Loucy (cell line): ENCODE measurements at regions not wholly inside any gene's neighbourhood (a gene's known extent, or its start where the extent isn't known, plus 50 kb on each side); places are given as distances from the start of the nearest gene placed in this dataset.

Experiments
- H2AFZ ChIP-seq: fragments of 200-600 bp; sonication (generic); 2 replicates; pipeline ENCODE4 v1.6.0; 2016; ENCODE audit warnings: antibody characterized with exemption, mild to moderate bottlenecking, low read length, moderate library complexity
- H3F3A ChIP-seq: fragments of 200-600 bp; 2 replicates; pipeline ENCODE4 v1.6.0; 2016; ENCODE audit warnings: antibody characterized with exemption, low read depth, mild to moderate bottlenecking
- H3K27me3 ChIP-seq: fragments of 200-600 bp; sonication (generic); 2 replicates; pipeline ENCODE4 v1.6.1; 2014; ENCODE audit warnings: low read length, mild to moderate bottlenecking; ENCODE audit not compliant: insufficient read depth, poor library complexity, severe bottlenecking
- H3K36me3 ChIP-seq: fragments of 200-600 bp; sonication (generic); 2 replicates; pipeline ENCODE4 v1.6.1; 2016; ENCODE audit warnings: low read length; ENCODE audit not compliant: insufficient read depth
- H3K4me1 ChIP-seq: fragments of 200-600 bp; sonication (generic); 2 replicates; pipeline ENCODE4 v1.5.1; 2014; ENCODE audit warnings: low read length, mild to moderate bottlenecking; ENCODE audit not compliant: insufficient read depth, poor library complexity, severe bottlenecking
- H3K4me2 ChIP-seq: fragments of 200-600 bp; sonication (generic); 2 replicates; pipeline ENCODE4 v1.6.0; 2014; ENCODE audit warnings: antibody characterized with exemption, low read length, low read depth, mild to moderate bottlenecking; ENCODE audit not compliant: poor library complexity, severe bottlenecking
- H3K4me3 ChIP-seq: fragments of 200-600 bp; sonication (generic); 2 replicates; pipeline ENCODE4 v1.5.1; 2014; ENCODE audit warnings: low read length, mild to moderate bottlenecking, mixed read lengths; ENCODE audit not compliant: poor library complexity, severe bottlenecking
- H3K79me2 ChIP-seq: fragments of 200-600 bp; sonication (generic); 2 replicates; pipeline ENCODE4 v1.6.1; 2014; ENCODE audit warnings: low read length; ENCODE audit not compliant: insufficient read depth
- H3K9ac ChIP-seq: fragments of 200-600 bp; sonication (generic); 2 replicates; pipeline ENCODE4 v1.6.0; 2014; ENCODE audit warnings: mild to moderate bottlenecking, low read depth, low read length, moderate library complexity; ENCODE audit not compliant: poor library complexity, severe bottlenecking
- H3K9me2 ChIP-seq: fragments of 200-600 bp; sonication (generic); replicated peaks from 2 replicates; pipeline ENCODE4 v1.6.1; 2016; ENCODE audit warnings: low read depth, low read length, mixed read lengths
- H3K9me3 ChIP-seq: fragments of 200-600 bp; sonication (generic); 2 replicates; pipeline ENCODE4 v1.6.1; 2014; ENCODE audit warnings: mild to moderate bottlenecking, antibody characterized with exemption, low read length, low read depth; ENCODE audit not compliant: insufficient read depth
- H4K20me1 ChIP-seq: fragments of 200-600 bp; sonication (generic); 2 replicates; pipeline ENCODE4 v1.6.0; 2014; ENCODE audit warnings: antibody characterized with exemption, low read length, mild to moderate bottlenecking; ENCODE audit not compliant: insufficient read depth, poor library complexity, severe bottlenecking
- EZH2phosphoT487 ChIP-seq: fragments of 200-600 bp; IDR thresholded peaks from 2 replicates; pipeline ENCODE4 v1.6.1; 2018; ENCODE audit warnings: antibody characterized with exemption, mild to moderate bottlenecking, moderate library complexity, borderline replicate concordance
- TF ChIP-seq, protein P1 (sequence below): fragments of 200-600 bp; sonication (generic); conservative IDR thresholded peaks from 2 replicates; pipeline ENCODE4 v1.5.1; 2014; ENCODE audit warnings: mild to moderate bottlenecking, antibody characterized with exemption, low read length

DNA sequence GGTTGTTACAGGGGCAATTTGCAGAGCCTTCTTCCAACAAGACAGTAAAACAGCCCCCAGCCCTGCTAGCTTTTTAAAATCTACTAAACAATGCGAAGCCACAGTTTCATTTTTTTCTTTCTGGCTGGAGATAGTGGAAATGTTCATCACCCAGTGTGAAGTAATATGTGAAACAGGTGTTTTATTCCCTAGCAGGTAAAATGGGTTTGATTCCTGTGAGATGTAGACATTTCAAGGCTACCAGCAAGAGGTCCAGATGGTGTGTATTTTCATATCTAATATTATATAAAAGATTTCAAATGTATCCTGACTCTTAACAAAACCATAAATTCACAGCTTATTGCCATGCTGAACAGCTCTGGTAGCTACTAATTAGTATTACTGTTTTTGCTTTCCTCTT is 160.3 kb downstream of the SATB1 start:
- H3K4me1 ChIP-seq: peaks cover 8% of the 10 kb centered on the region

DNA sequence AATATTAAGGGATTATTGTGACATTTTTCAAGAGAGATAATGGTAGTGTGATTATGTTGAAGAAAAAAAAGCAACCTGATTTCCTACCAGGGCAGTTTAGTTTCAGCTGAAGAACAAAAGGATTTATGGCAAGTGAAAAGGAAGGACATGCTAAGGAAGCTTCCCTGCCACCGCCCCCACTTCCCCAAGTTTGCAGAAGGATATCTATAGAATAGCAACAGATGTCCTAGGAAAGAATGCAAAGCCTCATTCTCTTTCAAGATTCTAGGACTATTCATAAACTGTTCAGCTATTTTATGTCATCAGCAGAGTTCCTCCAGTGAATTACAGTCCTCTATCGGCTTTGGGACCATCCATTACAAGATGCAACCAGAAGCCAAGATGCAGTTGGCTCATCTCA is 160.8 kb downstream of the SATB1 start:
- Histone ChIP-seq H3K9me3 (no peaks in the 10 kb centered on the region), H3F3A (no peaks in the 10 kb centered on the region), H4K20me1 (no peaks in the 10 kb centered on the region), H3K9me2 (no peaks in the 10 kb centered on the region), H2AFZ (no peak overlapping the region), H3K36me3 (no peaks in the 10 kb centered on the region), H3K4me1 (peaks cover 8% of the 10 kb centered on the region), H3K27me3 (no peaks in the 10 kb centered on the region), H3K79me2 (no peaks in the 10 kb centered on the region), H3K4me3 (no peak overlapping the region), H3K4me2 (no peak overlapping the region), H3K9ac (no peak overlapping the region)
- no peak for TF ChIP-seq EZH2phosphoT487
- TF ChIP-seq, protein P1, sequence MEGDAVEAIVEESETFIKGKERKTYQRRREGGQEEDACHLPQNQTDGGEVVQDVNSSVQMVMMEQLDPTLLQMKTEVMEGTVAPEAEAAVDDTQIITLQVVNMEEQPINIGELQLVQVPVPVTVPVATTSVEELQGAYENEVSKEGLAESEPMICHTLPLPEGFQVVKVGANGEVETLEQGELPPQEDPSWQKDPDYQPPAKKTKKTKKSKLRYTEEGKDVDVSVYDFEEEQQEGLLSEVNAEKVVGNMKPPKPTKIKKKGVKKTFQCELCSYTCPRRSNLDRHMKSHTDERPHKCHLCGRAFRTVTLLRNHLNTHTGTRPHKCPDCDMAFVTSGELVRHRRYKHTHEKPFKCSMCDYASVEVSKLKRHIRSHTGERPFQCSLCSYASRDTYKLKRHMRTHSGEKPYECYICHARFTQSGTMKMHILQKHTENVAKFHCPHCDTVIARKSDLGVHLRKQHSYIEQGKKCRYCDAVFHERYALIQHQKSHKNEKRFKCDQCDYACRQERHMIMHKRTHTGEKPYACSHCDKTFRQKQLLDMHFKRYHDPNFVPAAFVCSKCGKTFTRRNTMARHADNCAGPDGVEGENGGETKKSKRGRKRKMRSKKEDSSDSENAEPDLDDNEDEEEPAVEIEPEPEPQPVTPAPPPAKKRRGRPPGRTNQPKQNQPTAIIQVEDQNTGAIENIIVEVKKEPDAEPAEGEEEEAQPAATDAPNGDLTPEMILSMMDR: no peak

More for the DNA sequence above, 160.3 kb downstream of the SATB1 start:
- H3K36me3 ChIP-seq: no peaks in the 10 kb centered on the region
- TF ChIP-seq EZH2phosphoT487: no peak
- TF ChIP-seq, protein P1: no peak
- no peak overlapping the region for H3K9ac ChIP-seq
- no peaks in the 10 kb centered on the region for H3K27me3 ChIP-seq
- H3K9me2 ChIP-seq: no peaks in the 10 kb centered on the region
- H3K4me2 ChIP-seq: no peak overlapping the region
- H3K4me3 ChIP-seq: no peak overlapping the region
- no peaks in the 10 kb centered on the region for H4K20me1 ChIP-seq
- no peaks in the 10 kb centered on the region for H3F3A ChIP-seq
- H2AFZ ChIP-seq: no peak overlapping the region
- H3K9me3 ChIP-seq: no peaks in the 10 kb centered on the region
- H3K79me2 ChIP-seq: no peaks in the 10 kb centered on the region

GRCh38 chr3:18258492-18258891 is 166.6 kb downstream of the SATB1 start:
- Histone ChIP-seq H3K9me2 (no peaks in the 10 kb centered on the region), H3K4me2 (no peak overlapping the region), H3K27me3 (no peaks in the 10 kb centered on the region), H4K20me1 (no peaks in the 10 kb centered on the region), H3K79me2 (no peaks in the 10 kb centered on the region), H2AFZ (no peak overlapping the region), H3F3A (no peaks in the 10 kb centered on the region), H3K9ac (no peak overlapping the region), H3K4me1 (no peaks in the 10 kb centered on the region), H3K9me3 (no peaks in the 10 kb centered on the region), H3K36me3 (no peaks in the 10 kb centered on the region), H3K4me3 (no peak overlapping the region)
- TF ChIP-seq, protein P1: no peak
- TF ChIP-seq EZH2phosphoT487: no peak
